Smooth muscle cell (in vitro differentiated cells): ENCODE measurements at regions not wholly inside any gene's neighbourhood (a gene's known extent, or its start where the extent isn't known, plus 50 kb on each side); places are given as distances from the start of the nearest gene placed in this dataset.

Experiments
- DNase-seq: peaks from one replicate; lab custom pipeline; 2025; ENCODE audit not compliant: unreplicated experiment; lab: John Stamatoyannopoulos, UW
- H2AFZ ChIP-seq: fragments of 200-600 bp; sonication (generic); 2 replicates; pipeline ENCODE4 v1.6.0; 2016; ENCODE audit warnings: antibody characterized with exemption, low read depth, mild to moderate bottlenecking
- H3F3A ChIP-seq: fragments of 200-600 bp; sonication (generic); 2 replicates; pipeline ENCODE4 v1.6.0; 2017; ENCODE audit warnings: antibody characterized with exemption, low read depth
- H3K27ac ChIP-seq: fragments of 200-600 bp; sonication (generic); 2 replicates; pipeline ENCODE4 v1.5.1; 2016; ENCODE audit warnings: low read depth, mild to moderate bottlenecking
- H3K27me3 ChIP-seq: fragments of 200-600 bp; sonication (generic); 2 replicates; pipeline ENCODE4 v1.6.1; 2016; ENCODE audit warnings: low read depth, mild to moderate bottlenecking
- H3K36me3 ChIP-seq: fragments of 200-600 bp; sonication (generic); 2 replicates; pipeline ENCODE4 v1.5.1; 2016; ENCODE audit warnings: low read depth
- H3K4me1 ChIP-seq: fragments of 200-600 bp; sonication (generic); 2 replicates; pipeline ENCODE4 v1.5.1; 2016; ENCODE audit warnings: low read depth
- H3K4me2 ChIP-seq: fragments of 200-600 bp; sonication (generic); 2 replicates; pipeline ENCODE4 v1.6.0; 2016; ENCODE audit warnings: mild to moderate bottlenecking
- H3K4me3 ChIP-seq: fragments of 200-600 bp; sonication (generic); 2 replicates; pipeline ENCODE4 v1.5.1; 2016; ENCODE audit warnings: mild to moderate bottlenecking
- H3K79me2 ChIP-seq: fragments of 200-600 bp; sonication (generic); 2 replicates; pipeline ENCODE4 v1.6.0; 2016; ENCODE audit warnings: low read depth, mild to moderate bottlenecking
- H3K9ac ChIP-seq: fragments of 200-600 bp; sonication (generic); 2 replicates; pipeline ENCODE4 v1.6.0; 2016; ENCODE audit warnings: low read depth
- H3K9me3 ChIP-seq: fragments of 200-600 bp; sonication (generic); replicated peaks from 2 replicates; pipeline ENCODE4 v1.5.1; 2016; ENCODE audit warnings: low read depth
- H4K20me1 ChIP-seq: fragments of 200-600 bp; sonication (generic); 2 replicates; pipeline ENCODE4 v1.6.0; 2016; ENCODE audit warnings: low read depth
- CTCF ChIP-seq: fragments of 200-600 bp; sonication (generic); IDR thresholded peaks from 2 replicates; pipeline ENCODE4 v1.5.1; 2017; ENCODE audit warnings: borderline replicate concordance, mild to moderate bottlenecking, antibody characterized with exemption; ENCODE audit not compliant: insufficient read depth, poor library complexity, severe bottlenecking
- WGBS: methylation state at CpG from one replicate; pipeline ENCODE4 v1.1.7; 2016; ENCODE audit warnings: low lambda C conversion rate; 5-methylcytosine and 5-hydroxymethylcytosine counted together

GRCh38 chr10:32207544-32207943 lies 139.4 kb downstream of the EPC1 start:
- H3K79me2 ChIP-seq = no peaks in the 10 kb centered on the region
- H3K4me1 ChIP-seq = no peaks in the 10 kb centered on the region
- no peaks in the 10 kb centered on the region for H3K36me3 ChIP-seq
- no peak overlapping the region for H3K4me3 ChIP-seq
- no peaks in the 10 kb centered on the region for H3K27me3 ChIP-seq
- H3F3A ChIP-seq = no peaks in the 10 kb centered on the region
- H3K4me2 ChIP-seq = no peak overlapping the region
- no peaks in the 10 kb centered on the region for H4K20me1 ChIP-seq
- no peaks in the 10 kb centered on the region for H3K9me3 ChIP-seq
- no peak overlapping the region for H3K9ac ChIP-seq
- 63% methylated on average over 2 of the region's 2 CpGs for WGBS
- no peak overlapping the region for H3K27ac ChIP-seq
- no peak overlapping the region for H2AFZ ChIP-seq
- no peak for DNase-seq
- TF ChIP-seq CTCF = peak; percentile 53

DNA sequence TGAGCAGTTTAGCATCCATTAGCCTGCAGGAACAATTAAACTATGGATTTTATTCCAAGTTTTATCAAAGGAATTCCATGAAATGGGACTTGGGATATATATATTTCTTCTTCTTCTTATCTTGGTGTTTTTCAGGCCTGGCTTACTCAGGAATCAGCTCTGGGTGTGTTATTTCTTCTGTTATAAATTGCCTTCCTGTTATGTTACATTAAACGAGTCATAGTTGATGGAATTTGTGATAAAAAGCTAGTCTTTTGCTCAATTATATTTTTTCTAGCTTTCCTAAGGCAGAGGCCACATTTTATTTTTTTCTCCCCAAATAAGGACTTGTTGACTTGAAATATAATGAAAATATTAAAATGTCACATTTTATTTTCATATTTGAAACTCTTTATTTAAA lies 141.3 kb downstream of the EPC1 start:
- H3K4me3 ChIP-seq = no peak overlapping the region

GRCh38 chr10:32204606-32205005 lies 142.4 kb downstream of the EPC1 start:
- no peaks in the 10 kb centered on the region for H4K20me1 ChIP-seq
- DNase-seq = no peak
- no peaks in the 10 kb centered on the region for H3K27me3 ChIP-seq
- TF ChIP-seq CTCF = no peak
- no peak overlapping the region for H2AFZ ChIP-seq
- H3K4me2 ChIP-seq = no peak overlapping the region
- H3K4me1 ChIP-seq = no peaks in the 10 kb centered on the region
- no peaks in the 10 kb centered on the region for H3K79me2 ChIP-seq
- H3K9me3 ChIP-seq = no peaks in the 10 kb centered on the region
- no peak overlapping the region for H3K4me3 ChIP-seq
- H3K9ac ChIP-seq = no peak overlapping the region
- WGBS = 88% methylated on average over 2 of the region's 2 CpGs
- no peak overlapping the region for H3K27ac ChIP-seq
- H3K36me3 ChIP-seq = no peaks in the 10 kb centered on the region
- H3F3A ChIP-seq = no peaks in the 10 kb centered on the region

More for the DNA sequence above, 141.3 kb downstream of the EPC1 start:
- TF ChIP-seq CTCF = no peak
- no peaks in the 10 kb centered on the region for H3K36me3 ChIP-seq
- no peaks in the 10 kb centered on the region for H3K4me1 ChIP-seq
- DNase-seq = no peak
- H3K27ac ChIP-seq = no peak overlapping the region
- WGBS = 33% methylated on average over 1 of the region's 1 CpG
- H3K4me2 ChIP-seq = no peak overlapping the region
- H4K20me1 ChIP-seq = no peaks in the 10 kb centered on the region
- H3K9ac ChIP-seq = no peak overlapping the region
- no peaks in the 10 kb centered on the region for H3F3A ChIP-seq
- no peak overlapping the region for H2AFZ ChIP-seq
- H3K27me3 ChIP-seq = no peaks in the 10 kb centered on the region
- no peaks in the 10 kb centered on the region for H3K9me3 ChIP-seq
- no peaks in the 10 kb centered on the region for H3K79me2 ChIP-seq

DNA sequence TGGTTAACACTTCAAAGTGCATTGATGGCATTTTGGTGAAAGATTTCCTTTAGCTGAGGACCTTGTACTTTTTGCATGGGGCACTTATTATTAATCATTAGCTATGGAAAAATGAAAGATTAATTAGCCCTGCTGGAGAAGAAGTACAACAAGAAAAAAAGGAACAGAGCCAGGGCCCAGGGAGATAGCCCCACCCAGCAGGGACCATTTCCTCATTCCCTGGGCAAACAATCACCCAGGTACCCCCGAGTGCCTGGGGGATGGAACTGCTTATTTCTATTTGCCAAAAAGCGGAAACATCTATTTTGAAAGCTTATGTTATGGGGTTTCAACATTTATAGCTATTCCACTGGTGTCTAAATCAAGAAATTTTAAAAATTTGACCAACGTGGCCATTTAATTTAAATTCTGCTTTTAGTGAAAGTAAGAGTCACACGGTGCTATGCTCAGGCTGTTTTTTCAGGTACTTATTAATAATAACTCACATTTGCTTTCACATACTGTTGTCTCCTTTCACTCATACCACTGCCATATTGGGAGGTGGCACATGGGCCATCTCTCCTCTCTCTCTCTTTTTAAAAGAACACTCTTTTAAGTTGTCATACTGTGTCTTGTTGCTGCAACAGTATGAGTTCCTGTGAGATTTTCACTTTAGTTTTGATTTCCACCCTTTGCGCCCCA lies 143.6 kb upstream of the KIF5B start:
- H3K36me3 ChIP-seq = no peaks in the 10 kb centered on the region
- H3K9ac ChIP-seq = no peak overlapping the region
- no peaks in the 10 kb centered on the region for H3K4me1 ChIP-seq
- no peak for DNase-seq
- H3K9me3 ChIP-seq = no peaks in the 10 kb centered on the region
- no peaks in the 10 kb centered on the region for H3F3A ChIP-seq
- TF ChIP-seq CTCF = no peak
- no peak overlapping the region for H3K4me3 ChIP-seq
- WGBS = 93% methylated on average over 5 of the region's 5 CpGs
- H3K27me3 ChIP-seq = no peaks in the 10 kb centered on the region
- no peaks in the 10 kb centered on the region for H3K79me2 ChIP-seq
- H4K20me1 ChIP-seq = no peaks in the 10 kb centered on the region
- H3K4me2 ChIP-seq = no peak overlapping the region
- H2AFZ ChIP-seq = no peak overlapping the region
- no peak overlapping the region for H3K27ac ChIP-seq
